ENCODE measurements at regions not wholly inside any gene's neighbourhood (a gene's known extent, or its start where the extent isn't known, plus 50 kb on each side); places are given as distances from the start of the nearest gene placed in this dataset.
"Not testable (repeated sequence)": the region's sequence is repeated elsewhere in the genome, so short reads cannot be mapped to it uniquely, and the experiment has no call there.

- DNase-seq = no peak
Measured at GRCh38 chr18:2146754-2147153, 424.6 kb downstream of the METTL4 start.

GRCh38 chr18:2147476-2148230 is 423.7 kb downstream of the METTL4 start:
- DNase-seq = no peak

- no peak for DNase-seq
Measured at GRCh38 chr18:2148823-2149222, 422.5 kb downstream of the METTL4 start.

GRCh38 chr18:2150566-2150965 is 420.7 kb downstream of the METTL4 start:
- DNase-seq = no peak

- DNase-seq = no peak
Measured at GRCh38 chr18:2154278-2154677, 417.0 kb downstream of the METTL4 start.

GRCh38 chr18:2164644-2165550 is 406.4 kb downstream of the METTL4 start:
- DNase-seq = no peak

- DNase-seq = not testable (repeated sequence)
Measured at GRCh38 chr18:2166876-2167275, 404.4 kb downstream of the METTL4 start.

GRCh38 chr18:2168022-2168421 is 403.3 kb downstream of the METTL4 start:
- no peak for DNase-seq

GRCh38 chr18:2169656-2170055 is 401.6 kb downstream of the METTL4 start:
- DNase-seq = no peak

- no peak for DNase-seq
Measured at GRCh38 chr18:2171840-2172625, 399.3 kb downstream of the METTL4 start.

GRCh38 chr18:2172881-2173280 is 398.4 kb downstream of the METTL4 start:
- no peak for DNase-seq

- no peak for DNase-seq
Measured at GRCh38 chr18:2173486-2173885, 397.8 kb downstream of the METTL4 start.

- DNase-seq = no peak
Measured at GRCh38 chr18:2178036-2178435, 393.3 kb downstream of the METTL4 start.

- DNase-seq = no peak
Measured at GRCh38 chr18:2179498-2180183, 391.7 kb downstream of the METTL4 start.

GRCh38 chr18:2180586-2180985 is 390.7 kb downstream of the METTL4 start:
- DNase-seq = no peak

- DNase-seq = no peak
Measured at GRCh38 chr18:2183432-2183831, 387.9 kb downstream of the METTL4 start.

- no peak for DNase-seq
Measured at GRCh38 chr18:2186967-2187366, 384.3 kb downstream of the METTL4 start.

- DNase-seq = no peak
Measured at GRCh38 chr18:2188258-2188657, 383.0 kb downstream of the METTL4 start.

- no peak for DNase-seq
Measured at GRCh38 chr18:2191180-2191790, 380.0 kb downstream of the METTL4 start.

- no peak for DNase-seq
Measured at GRCh38 chr18:2192562-2192961, 378.7 kb downstream of the METTL4 start.

- DNase-seq = no peak
Measured at GRCh38 chr18:2197946-2198345, 373.4 kb downstream of the METTL4 start.

- no peak for DNase-seq
Measured at GRCh38 chr18:2199060-2199459, 372.2 kb downstream of the METTL4 start.

Data from RPMI8226 (cell line).